ENCODE measurements at regions not wholly inside any gene's neighbourhood (a gene's known extent, or its start where the extent isn't known, plus 50 kb on each side); places are given as distances from the start of the nearest gene placed in this dataset.

DNA sequence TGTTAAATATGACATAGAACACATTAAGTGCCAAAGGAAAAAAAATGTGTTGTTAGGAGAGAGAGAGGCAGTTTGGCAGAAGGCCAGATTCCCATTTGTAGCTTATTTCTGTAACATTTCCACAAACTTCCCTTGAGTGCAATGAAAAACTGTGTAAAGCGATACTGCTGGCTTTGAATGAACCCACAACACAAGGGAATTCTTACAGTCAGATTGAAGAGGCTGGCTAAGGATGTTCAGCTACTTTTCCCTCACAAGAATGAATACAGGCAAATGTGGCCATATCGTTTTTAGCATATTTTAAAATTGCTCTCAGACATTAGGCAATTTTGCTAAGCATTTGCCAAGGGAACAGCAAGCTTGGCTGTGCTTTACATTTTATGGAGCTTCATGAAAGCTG lies 614.1 kb upstream of the FZD8 start:
- TF ChIP-seq, protein P1, sequence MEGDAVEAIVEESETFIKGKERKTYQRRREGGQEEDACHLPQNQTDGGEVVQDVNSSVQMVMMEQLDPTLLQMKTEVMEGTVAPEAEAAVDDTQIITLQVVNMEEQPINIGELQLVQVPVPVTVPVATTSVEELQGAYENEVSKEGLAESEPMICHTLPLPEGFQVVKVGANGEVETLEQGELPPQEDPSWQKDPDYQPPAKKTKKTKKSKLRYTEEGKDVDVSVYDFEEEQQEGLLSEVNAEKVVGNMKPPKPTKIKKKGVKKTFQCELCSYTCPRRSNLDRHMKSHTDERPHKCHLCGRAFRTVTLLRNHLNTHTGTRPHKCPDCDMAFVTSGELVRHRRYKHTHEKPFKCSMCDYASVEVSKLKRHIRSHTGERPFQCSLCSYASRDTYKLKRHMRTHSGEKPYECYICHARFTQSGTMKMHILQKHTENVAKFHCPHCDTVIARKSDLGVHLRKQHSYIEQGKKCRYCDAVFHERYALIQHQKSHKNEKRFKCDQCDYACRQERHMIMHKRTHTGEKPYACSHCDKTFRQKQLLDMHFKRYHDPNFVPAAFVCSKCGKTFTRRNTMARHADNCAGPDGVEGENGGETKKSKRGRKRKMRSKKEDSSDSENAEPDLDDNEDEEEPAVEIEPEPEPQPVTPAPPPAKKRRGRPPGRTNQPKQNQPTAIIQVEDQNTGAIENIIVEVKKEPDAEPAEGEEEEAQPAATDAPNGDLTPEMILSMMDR (IDR thresholded peaks at IDR 0.05; ENCODE audit: low read depth, low read length): no peak
- no peak for TF ChIP-seq EZH2phosphoT487 (IDR thresholded peaks at IDR 0.05; ENCODE audit: low read depth)

Measured in OCI-LY3 (cell line).